ENCODE measurements at regions not wholly inside any gene's neighbourhood (a gene's known extent, or its start where the extent isn't known, plus 50 kb on each side); places are given as distances from the start of the nearest gene placed in this dataset.
"Not testable (repeated sequence)": the region's sequence is repeated elsewhere in the genome, so short reads cannot be mapped to it uniquely, and the experiment has no call there.

DNA sequence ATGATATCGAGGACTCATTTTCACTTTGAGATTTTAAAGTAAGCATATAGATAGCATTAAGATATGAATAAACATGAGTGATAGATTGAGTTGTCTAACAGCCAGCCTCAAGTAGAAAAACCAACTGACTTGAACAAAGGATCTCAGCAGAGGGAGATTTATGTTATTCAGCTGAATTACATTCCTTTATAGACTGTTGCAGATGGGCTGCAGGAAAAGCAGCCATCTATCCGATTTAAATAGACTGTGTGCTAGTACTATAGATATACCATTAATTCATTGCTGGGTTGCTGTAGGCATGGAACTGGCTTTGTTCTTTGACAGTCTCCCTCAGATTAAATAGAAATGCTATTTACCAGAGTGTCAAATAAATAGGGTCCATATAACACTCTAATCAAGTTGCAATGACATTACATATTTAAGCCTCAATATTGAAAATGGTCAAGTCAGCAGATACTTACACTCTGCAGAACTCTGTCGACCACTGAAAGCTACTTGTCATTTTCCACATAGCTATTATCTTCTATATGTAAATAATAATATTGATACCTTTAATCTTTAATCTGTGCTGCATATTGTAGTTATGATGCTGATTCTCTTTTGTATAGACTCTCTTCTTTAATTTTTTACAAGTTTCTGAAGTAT, 750.8 kb downstream of the CENPC start:
- no peaks in the 10 kb centered on the region for H3K36me3 Mint-ChIP-seq (ENCODE audit: low read depth)
- TF ChIP-seq, protein P1, sequence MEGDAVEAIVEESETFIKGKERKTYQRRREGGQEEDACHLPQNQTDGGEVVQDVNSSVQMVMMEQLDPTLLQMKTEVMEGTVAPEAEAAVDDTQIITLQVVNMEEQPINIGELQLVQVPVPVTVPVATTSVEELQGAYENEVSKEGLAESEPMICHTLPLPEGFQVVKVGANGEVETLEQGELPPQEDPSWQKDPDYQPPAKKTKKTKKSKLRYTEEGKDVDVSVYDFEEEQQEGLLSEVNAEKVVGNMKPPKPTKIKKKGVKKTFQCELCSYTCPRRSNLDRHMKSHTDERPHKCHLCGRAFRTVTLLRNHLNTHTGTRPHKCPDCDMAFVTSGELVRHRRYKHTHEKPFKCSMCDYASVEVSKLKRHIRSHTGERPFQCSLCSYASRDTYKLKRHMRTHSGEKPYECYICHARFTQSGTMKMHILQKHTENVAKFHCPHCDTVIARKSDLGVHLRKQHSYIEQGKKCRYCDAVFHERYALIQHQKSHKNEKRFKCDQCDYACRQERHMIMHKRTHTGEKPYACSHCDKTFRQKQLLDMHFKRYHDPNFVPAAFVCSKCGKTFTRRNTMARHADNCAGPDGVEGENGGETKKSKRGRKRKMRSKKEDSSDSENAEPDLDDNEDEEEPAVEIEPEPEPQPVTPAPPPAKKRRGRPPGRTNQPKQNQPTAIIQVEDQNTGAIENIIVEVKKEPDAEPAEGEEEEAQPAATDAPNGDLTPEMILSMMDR (conservative IDR thresholded peaks at IDR 0.05), result no peak
- H3K27me3 Mint-ChIP-seq (ENCODE audit: low read depth), result no peaks in the 10 kb centered on the region
- H3K27ac Mint-ChIP-seq (ENCODE audit: unreplicated experiment), result no peak overlapping the region
- peaks cover 2% of the 10 kb centered on the region for H3K9me3 Mint-ChIP-seq
- DNase-seq (ENCODE audit: low read depth, low spot score), result no peak
- H3K4me1 Mint-ChIP-seq, result no peaks in the 10 kb centered on the region
- H3K4me3 Mint-ChIP-seq, result no peak overlapping the region

DNA sequence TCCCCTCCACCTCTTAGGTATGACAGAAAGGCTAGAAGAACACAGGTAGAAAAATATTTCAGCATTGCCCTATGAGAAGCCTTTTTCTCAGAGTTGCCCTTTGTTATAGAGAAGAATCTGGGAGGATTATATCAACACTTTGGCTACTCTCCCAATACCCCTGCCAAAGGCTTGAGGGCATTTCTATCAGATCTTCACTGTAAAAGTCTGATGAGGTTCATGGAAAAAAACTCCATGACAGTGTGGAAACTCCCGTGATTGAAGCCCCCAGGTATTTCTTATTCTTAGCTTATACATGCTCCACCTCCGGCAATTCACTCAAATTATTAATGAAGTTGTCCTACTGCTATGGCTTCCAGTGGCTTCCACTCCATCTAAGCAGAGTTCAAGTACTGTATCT, 753.6 kb downstream of the CENPC start:
- no peaks in the 10 kb centered on the region for H3K36me3 Mint-ChIP-seq (ENCODE audit: low read depth)
- no peaks in the 10 kb centered on the region for H3K4me1 Mint-ChIP-seq
- H3K27ac Mint-ChIP-seq (ENCODE audit: unreplicated experiment), result no peak overlapping the region
- TF ChIP-seq, protein P1 (conservative IDR thresholded peaks at IDR 0.05), result no peak
- H3K27me3 Mint-ChIP-seq (ENCODE audit: low read depth), result no peaks in the 10 kb centered on the region
- H3K4me3 Mint-ChIP-seq, result no peak overlapping the region
- DNase-seq (ENCODE audit: low read depth, low spot score), result no peak
- H3K9me3 Mint-ChIP-seq, result peaks cover 2% of the 10 kb centered on the region

DNA sequence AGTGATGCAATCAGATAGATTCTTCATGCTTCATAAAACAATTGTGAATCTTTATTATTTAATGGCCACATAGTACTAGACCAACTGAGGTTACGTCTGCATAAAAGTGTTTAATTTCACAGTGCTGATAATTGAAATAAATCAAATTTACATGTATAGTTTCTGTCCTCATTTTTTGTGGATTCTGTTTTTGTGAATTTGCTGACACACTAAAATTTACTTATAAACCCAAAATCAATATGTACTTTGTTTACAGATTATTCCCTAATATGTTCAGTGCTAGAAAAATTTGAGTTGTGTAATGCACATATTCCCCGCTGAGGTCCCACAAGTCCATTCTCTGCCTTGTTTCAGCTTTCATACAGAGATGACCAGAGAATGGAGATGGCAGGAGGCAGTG, 759.8 kb downstream of the CENPC start:
- Mint-ChIP-seq H3K4me1 (no peaks in the 10 kb centered on the region), H3K27me3 (ENCODE audit: low read depth) (no peaks in the 10 kb centered on the region), H3K36me3 (ENCODE audit: low read depth) (no peaks in the 10 kb centered on the region), H3K9me3 (no peaks in the 10 kb centered on the region), H3K4me3 (no peak overlapping the region), H3K27ac (ENCODE audit: unreplicated experiment) (no peak overlapping the region)
- no peak for DNase-seq (ENCODE audit: low read depth, low spot score)
- TF ChIP-seq, protein P1 (conservative IDR thresholded peaks at IDR 0.05), result no peak

DNA sequence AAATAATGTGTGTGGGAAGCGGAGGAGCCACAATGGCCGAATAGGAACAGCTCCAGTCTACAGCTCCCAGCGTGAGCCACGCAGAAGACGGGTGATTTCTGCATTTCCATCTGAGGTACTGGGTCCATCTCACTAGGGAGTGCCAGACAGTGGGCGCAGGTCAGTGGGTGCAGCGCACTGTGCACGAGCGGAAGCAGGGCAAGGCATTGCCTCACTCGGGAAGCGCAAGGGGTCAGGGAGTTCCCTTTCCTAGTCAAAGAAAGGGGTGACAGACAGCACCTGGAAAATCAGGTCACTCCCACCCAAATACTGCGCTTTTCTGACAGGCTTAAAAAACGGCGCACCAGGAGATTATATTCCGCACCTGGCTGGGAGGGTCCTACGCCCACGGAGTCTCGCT, 762.6 kb downstream of the CENPC start:
- H3K4me1 Mint-ChIP-seq, H3K9me3 Mint-ChIP-seq: not testable (repeated sequence)
- H3K27ac Mint-ChIP-seq (ENCODE audit: unreplicated experiment), result peak overlapping the region; percentile 84

DNA sequence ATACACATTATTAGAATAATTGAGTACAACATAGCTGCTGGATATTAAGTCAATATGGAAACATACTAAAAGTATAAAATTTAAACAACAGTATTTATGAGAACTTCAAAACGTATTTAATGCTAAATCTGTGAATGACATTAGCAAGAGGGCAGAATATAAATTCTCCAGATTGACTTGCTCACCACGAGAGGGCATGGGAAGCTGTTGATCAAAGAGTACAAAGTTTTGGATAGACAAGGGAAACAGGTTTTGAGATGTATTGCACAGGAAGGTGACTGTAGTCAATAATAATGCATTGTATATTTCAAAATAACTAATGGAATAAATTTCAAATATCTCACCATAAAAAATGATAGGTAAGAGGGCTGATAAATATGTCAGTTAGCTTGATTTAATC, 768.2 kb downstream of the CENPC start:
- no peaks in the 10 kb centered on the region for H3K9me3 Mint-ChIP-seq
- no peak for DNase-seq (ENCODE audit: low read depth, low spot score)
- TF ChIP-seq, protein P1 (conservative IDR thresholded peaks at IDR 0.05), result no peak
- no peaks in the 10 kb centered on the region for H3K4me1 Mint-ChIP-seq
- no peak overlapping the region for H3K4me3 Mint-ChIP-seq
- no peaks in the 10 kb centered on the region for H3K36me3 Mint-ChIP-seq (ENCODE audit: low read depth)
- H3K27ac Mint-ChIP-seq (ENCODE audit: unreplicated experiment), result no peak overlapping the region
- no peaks in the 10 kb centered on the region for H3K27me3 Mint-ChIP-seq (ENCODE audit: low read depth)

More for the DNA sequence above, 762.6 kb downstream of the CENPC start:
- not testable (repeated sequence) for H3K36me3 Mint-ChIP-seq (ENCODE audit: low read depth); DNase-seq (ENCODE audit: low read depth, low spot score); H3K4me3 Mint-ChIP-seq; H3K27me3 Mint-ChIP-seq (ENCODE audit: low read depth)

DNA sequence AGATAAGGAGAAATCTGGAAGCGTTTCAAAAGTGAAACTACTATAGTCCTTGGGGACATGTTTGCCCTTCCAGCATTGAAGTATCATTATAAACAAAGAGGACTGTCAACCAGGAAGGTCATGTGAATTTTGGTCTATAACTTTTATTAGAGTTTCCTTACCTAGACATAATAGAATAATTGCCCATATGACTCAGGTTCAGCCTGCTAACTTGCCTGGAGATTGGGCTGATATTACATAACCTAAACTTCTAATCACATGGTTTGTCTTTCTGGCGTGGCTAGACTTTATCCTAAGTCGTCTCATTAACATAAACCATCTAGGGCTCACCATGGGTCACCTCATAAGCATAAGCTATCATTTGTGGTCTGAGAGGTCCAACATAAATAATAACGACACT, 775.9 kb downstream of the CENPC start:
- Mint-ChIP-seq H3K4me3 (no peak overlapping the region), H3K27ac (ENCODE audit: unreplicated experiment) (no peak overlapping the region), H3K4me1 (no peaks in the 10 kb centered on the region), H3K36me3 (ENCODE audit: low read depth) (no peaks in the 10 kb centered on the region), H3K27me3 (ENCODE audit: low read depth) (no peaks in the 10 kb centered on the region), H3K9me3 (peaks cover 6% of the 10 kb centered on the region)
- no peak for DNase-seq (ENCODE audit: low read depth, low spot score)
- TF ChIP-seq, protein P1 (conservative IDR thresholded peaks at IDR 0.05), result no peak
